G401.6 (cell line): ENCODE measurements at regions not wholly inside any gene's neighbourhood (a gene's known extent, or its start where the extent isn't known, plus 50 kb on each side); places are given as distances from the start of the nearest gene placed in this dataset.

Experiments
- FAIRE-seq: peaks from 2 replicates; lab custom pipeline; 2012; peaks lifted over from hg19 to GRCh38; lab: Jason Lieb, UNC

GRCh38 chr7:84617265-84618030 is 422.9 kb upstream of the SEMA3A start:
- no peak for FAIRE-seq

- FAIRE-seq, result no peak
Observed at GRCh38 chr7:84614821-84615501, 420.4 kb upstream of the SEMA3A start.

- no peak for FAIRE-seq
Observed at GRCh38 chr7:84612981-84613681, 418.5 kb upstream of the SEMA3A start.

- FAIRE-seq, result no peak
Observed at GRCh38 chr7:84611391-84611790, 416.8 kb upstream of the SEMA3A start.

- no peak for FAIRE-seq
Observed at GRCh38 chr7:84610390-84610789, 415.8 kb upstream of the SEMA3A start.

- FAIRE-seq, result no peak
Observed at GRCh38 chr7:84605301-84605700, 410.7 kb upstream of the SEMA3A start.

GRCh38 chr7:84603545-84603944 is 409.0 kb upstream of the SEMA3A start:
- FAIRE-seq, result no peak

GRCh38 chr7:84595026-84595425 is 400.4 kb upstream of the SEMA3A start:
- FAIRE-seq, result no peak

- FAIRE-seq, result no peak
Observed at GRCh38 chr7:84591897-84592296, 397.3 kb upstream of the SEMA3A start.

GRCh38 chr7:84589012-84589411 is 394.4 kb upstream of the SEMA3A start:
- FAIRE-seq, result no peak

GRCh38 chr7:84583331-84583730 is 388.7 kb upstream of the SEMA3A start:
- FAIRE-seq, result no peak

- no peak for FAIRE-seq
Observed at GRCh38 chr7:84582747-84583146, 388.2 kb upstream of the SEMA3A start.

- FAIRE-seq, result no peak
Observed at GRCh38 chr7:84578825-84579224, 384.2 kb upstream of the SEMA3A start.

GRCh38 chr7:84568781-84569180 is 374.2 kb upstream of the SEMA3A start:
- no peak for FAIRE-seq

- no peak for FAIRE-seq
Observed at GRCh38 chr7:84565345-84566074, 370.9 kb upstream of the SEMA3A start.

GRCh38 chr7:84553711-84554110 is 359.1 kb upstream of the SEMA3A start:
- FAIRE-seq, result no peak

GRCh38 chr7:84549409-84549808 is 354.8 kb upstream of the SEMA3A start:
- no peak for FAIRE-seq

- FAIRE-seq, result peak; percentile 97
Observed at GRCh38 chr7:84548366-84549365, 354.1 kb upstream of the SEMA3A start.

- no peak for FAIRE-seq
Observed at GRCh38 chr7:84547331-84547730, 352.7 kb upstream of the SEMA3A start.

GRCh38 chr7:84546403-84546802 is 351.8 kb upstream of the SEMA3A start:
- no peak for FAIRE-seq

GRCh38 chr7:84538268-84538667 is 343.7 kb upstream of the SEMA3A start:
- peak; percentile 15 for FAIRE-seq
